Nephron (organoid): ENCODE measurements at regions not wholly inside any gene's neighbourhood (a gene's known extent, or its start where the extent isn't known, plus 50 kb on each side); places are given as distances from the start of the nearest gene placed in this dataset.

Experiments used
- H3K27ac Mint-ChIP-seq, 3 experiments: 2 replicates each; pipeline ENCODE4 v1.8.0; 2020; ENCODE audit warnings: mixed read lengths in 3 of 3, mild to moderate bottlenecking in 2 of 3, moderate library complexity in 1 of 3
- H3K27me3 Mint-ChIP-seq: 2 replicates; pipeline ENCODE4 v1.8.0; 2021; ENCODE audit warnings: low read depth, mild to moderate bottlenecking, moderate library complexity, mixed read lengths
- H3K36me3 Mint-ChIP-seq: 2 replicates; pipeline ENCODE4 v1.8.0; 2020; ENCODE audit warnings: low read depth, mixed read lengths
- H3K4me1 Mint-ChIP-seq: 2 replicates; pipeline ENCODE4 v1.8.0; 2020; ENCODE audit warnings: mixed read lengths
- H3K4me3 Mint-ChIP-seq, 3 experiments: 2 replicates each; pipeline ENCODE4 v1.8.0; 2020; ENCODE audit warnings: mild to moderate bottlenecking in 3 of 3, mixed read lengths in 3 of 3, moderate library complexity in 2 of 3
- H3K9me3 Mint-ChIP-seq: 2 replicates; pipeline ENCODE4 v1.8.0; 2020; ENCODE audit warnings: mixed read lengths
- TF ChIP-seq, protein P1 (sequence below), 3 experiments: fragments of 200-600 bp; sonication (generic); IDR thresholded peaks; one replicate each; pipeline ENCODE4 v1.5.0; 2021; ENCODE audit warnings: antibody characterized with exemption in 3 of 3; ENCODE audit not compliant: unreplicated experiment in 3 of 3

DNA sequence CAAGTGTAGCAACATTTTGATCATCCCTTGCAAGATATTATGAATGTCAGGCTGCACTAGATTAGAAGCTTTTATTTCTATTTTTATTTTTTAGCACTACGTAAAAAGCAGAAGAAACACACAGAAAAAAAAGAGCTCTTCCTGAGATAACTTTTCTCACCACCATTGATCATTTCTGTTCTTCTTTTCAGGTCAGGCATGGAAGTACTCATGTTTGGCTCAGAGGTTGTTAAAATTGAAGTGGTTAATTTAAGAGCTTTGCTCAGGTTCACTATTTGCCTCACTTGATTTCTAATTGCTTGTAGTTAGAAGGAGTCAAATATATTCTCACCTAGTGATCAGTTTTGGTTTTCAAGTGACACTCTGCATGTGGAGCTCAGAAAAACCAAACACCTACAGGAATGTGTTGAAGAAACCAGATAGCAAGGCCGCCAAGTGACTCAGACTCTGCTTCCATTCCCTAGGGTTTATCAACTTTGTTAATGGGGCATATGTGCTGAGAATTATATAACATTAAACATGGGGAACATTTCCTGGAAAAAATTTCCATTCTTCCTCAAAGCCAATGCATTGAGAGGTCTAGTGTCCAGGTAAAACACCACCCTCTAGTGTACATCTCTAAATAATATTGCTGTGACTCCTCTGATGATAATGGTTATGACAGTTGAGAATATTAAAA, 679.8 kb downstream of the CETN3 start:
- TF ChIP-seq, protein P1, sequence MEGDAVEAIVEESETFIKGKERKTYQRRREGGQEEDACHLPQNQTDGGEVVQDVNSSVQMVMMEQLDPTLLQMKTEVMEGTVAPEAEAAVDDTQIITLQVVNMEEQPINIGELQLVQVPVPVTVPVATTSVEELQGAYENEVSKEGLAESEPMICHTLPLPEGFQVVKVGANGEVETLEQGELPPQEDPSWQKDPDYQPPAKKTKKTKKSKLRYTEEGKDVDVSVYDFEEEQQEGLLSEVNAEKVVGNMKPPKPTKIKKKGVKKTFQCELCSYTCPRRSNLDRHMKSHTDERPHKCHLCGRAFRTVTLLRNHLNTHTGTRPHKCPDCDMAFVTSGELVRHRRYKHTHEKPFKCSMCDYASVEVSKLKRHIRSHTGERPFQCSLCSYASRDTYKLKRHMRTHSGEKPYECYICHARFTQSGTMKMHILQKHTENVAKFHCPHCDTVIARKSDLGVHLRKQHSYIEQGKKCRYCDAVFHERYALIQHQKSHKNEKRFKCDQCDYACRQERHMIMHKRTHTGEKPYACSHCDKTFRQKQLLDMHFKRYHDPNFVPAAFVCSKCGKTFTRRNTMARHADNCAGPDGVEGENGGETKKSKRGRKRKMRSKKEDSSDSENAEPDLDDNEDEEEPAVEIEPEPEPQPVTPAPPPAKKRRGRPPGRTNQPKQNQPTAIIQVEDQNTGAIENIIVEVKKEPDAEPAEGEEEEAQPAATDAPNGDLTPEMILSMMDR (IDR thresholded peaks at IDR 0.05; ENCODE audit: unreplicated experiment in 3 of 3): peak; percentile 21 to 47 (median 32)
- Mint-ChIP-seq H3K27me3 (no peaks in the 10 kb centered on the region), H3K9me3 (no peaks in the 10 kb centered on the region), H3K27ac (no peak overlapping the region), H3K4me3 (no peak overlapping the region), H3K36me3 (no peaks in the 10 kb centered on the region), H3K4me1 (peaks cover 22% of the 10 kb centered on the region)

DNA sequence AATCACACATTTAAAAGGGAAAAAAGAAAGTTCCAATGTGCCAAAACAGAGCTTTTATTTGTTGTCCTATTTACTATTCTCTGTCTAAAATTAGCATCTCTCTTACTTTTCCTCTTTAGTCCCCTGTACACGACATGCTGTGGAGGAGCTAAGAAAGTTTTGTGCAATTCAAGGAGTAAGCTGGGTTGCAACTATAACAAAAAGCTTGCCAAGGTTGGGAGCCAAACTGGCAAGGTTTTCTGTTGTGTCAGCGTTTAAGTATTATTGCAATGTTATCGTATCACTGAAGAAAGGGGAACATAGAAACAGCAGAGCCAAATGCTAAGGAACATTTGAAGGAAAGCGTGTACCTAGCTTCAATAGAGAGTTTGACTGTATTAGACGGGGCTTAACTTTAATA, 680.8 kb downstream of the CETN3 start:
- Mint-ChIP-seq H3K4me1 (peaks cover 22% of the 10 kb centered on the region), H3K36me3 (no peaks in the 10 kb centered on the region), H3K27ac (peak overlapping the region in 1 of 3 experiments; percentile 10), H3K27me3 (no peaks in the 10 kb centered on the region), H3K9me3 (no peaks in the 10 kb centered on the region), H3K4me3 (peak overlapping the region in 1 of 3 experiments; percentile 19)
- TF ChIP-seq, protein P1 (IDR thresholded peaks at IDR 0.05; ENCODE audit: unreplicated experiment in 3 of 3): no peak

DNA sequence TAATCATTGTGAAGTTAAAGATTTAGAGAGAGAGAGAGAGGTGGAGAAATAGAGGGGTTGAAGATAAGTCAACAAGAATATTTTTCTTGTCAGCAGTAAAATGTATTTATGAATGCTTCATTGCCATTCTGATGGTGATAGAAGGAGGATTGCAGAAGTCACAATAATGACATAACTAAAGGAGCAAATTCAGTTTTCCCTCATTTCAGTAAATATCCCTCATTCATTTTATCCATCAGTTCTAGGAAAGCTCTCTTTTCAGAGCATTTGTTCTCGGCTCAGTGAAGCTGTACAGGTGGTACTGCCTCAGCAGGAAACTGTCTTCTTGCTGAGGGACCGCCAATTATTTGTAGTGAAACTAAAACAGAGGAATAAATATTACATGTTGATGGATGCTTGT, 681.4 kb downstream of the CETN3 start:
- TF ChIP-seq, protein P1 (IDR thresholded peaks at IDR 0.05; ENCODE audit: unreplicated experiment in 3 of 3): no peak
- H3K4me1 Mint-ChIP-seq: peaks cover 22% of the 10 kb centered on the region

DNA sequence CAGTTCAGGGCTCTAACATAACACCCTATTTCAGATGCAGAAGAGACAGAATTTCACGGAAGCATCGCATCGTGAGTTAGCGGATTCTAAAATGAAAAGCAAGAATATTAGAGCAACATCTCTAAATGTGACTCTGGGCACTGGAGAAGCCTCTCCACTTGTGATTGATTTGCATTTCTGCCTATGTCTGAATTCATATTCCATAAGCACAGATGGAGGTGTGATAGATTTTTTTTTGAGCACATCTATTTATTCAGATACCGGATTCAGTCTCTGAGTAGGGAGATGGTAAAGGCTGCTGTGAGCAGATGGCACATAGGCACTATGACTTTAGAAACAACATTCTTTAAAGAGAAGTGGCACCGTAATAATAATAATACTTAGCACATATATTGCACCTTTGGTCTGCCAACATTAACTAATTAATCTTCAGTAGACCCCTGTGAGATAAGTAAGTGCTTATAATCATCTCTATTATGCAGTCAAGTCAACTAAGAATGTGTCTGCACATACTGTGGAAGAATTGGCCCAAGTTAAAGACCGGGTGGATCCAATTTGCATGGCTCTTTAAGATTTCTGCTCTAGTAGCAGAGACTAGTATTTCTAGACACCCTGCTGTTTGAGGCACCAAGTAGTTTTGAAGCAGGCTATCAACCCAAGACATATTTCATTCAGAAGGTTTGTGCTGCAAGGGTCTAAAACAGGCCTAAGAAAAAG, 685.0 kb downstream of the CETN3 start:
- Mint-ChIP-seq H3K27ac (no peak overlapping the region), H3K27me3 (no peaks in the 10 kb centered on the region), H3K36me3 (no peaks in the 10 kb centered on the region), H3K9me3 (no peaks in the 10 kb centered on the region), H3K4me1 (peaks cover 18% of the 10 kb centered on the region), H3K4me3 (no peak overlapping the region)
- TF ChIP-seq, protein P1 (IDR thresholded peaks at IDR 0.05; ENCODE audit: unreplicated experiment in 3 of 3): no peak

More for the DNA sequence above, 681.4 kb downstream of the CETN3 start:
- Mint-ChIP-seq H3K4me3 (no peak overlapping the region), H3K27ac (no peak overlapping the region), H3K27me3 (no peaks in the 10 kb centered on the region), H3K9me3 (no peaks in the 10 kb centered on the region), H3K36me3 (no peaks in the 10 kb centered on the region)

DNA sequence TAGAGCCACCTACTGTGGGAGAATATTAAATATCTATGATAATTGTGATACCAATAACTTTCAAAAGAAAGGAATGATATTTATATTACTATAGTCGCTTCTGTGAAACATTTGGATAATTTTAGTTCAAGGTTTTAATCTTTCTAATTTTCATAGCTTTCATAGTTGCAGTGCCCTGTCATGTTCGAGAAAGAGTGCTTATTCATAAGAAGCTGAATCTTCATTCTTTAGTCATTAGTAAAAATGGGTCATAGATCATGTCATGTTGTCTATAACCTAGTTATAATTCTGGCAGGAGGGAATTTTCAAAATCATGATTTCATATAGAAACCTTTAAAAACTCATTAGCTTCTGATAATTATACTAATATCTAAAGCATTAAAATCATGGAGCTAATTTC, 685.6 kb downstream of the CETN3 start:
- Mint-ChIP-seq H3K36me3 (no peaks in the 10 kb centered on the region), H3K27me3 (no peaks in the 10 kb centered on the region), H3K4me1 (peaks cover 13% of the 10 kb centered on the region), H3K9me3 (no peaks in the 10 kb centered on the region), H3K27ac (no peak overlapping the region), H3K4me3 (no peak overlapping the region)
- TF ChIP-seq, protein P1 (IDR thresholded peaks at IDR 0.05; ENCODE audit: unreplicated experiment in 3 of 3): no peak
